Epithelial cell of esophagus (primary cell): ENCODE measurements at regions not wholly inside any gene's neighbourhood (a gene's known extent, or its start where the extent isn't known, plus 50 kb on each side); places are given as distances from the start of the nearest gene placed in this dataset.
"Not testable (repeated sequence)": the region's sequence is repeated elsewhere in the genome, so short reads cannot be mapped to it uniquely, and the experiment has no call there.

Experiments used
- DNase-seq: peaks from one replicate; pipeline ENCODE4 v3.0.0; 2010; ENCODE audit warnings: low read depth
- H3K4me3 ChIP-seq: 2 replicates; pipeline ENCODE4 v1.5.1; 2011; ENCODE audit warnings: mild to moderate bottlenecking, low read length, control low read depth
- TF ChIP-seq, protein P1 (sequence below): IDR thresholded peaks from 2 replicates; pipeline ENCODE4 v1.5.1; 2011; ENCODE audit warnings: low read depth, mild to moderate bottlenecking, low read length, control low read depth, inconsistent platforms; ENCODE audit not compliant: insufficient read depth; ENCODE audit errors: missing control alignments

- TF ChIP-seq, protein P1, sequence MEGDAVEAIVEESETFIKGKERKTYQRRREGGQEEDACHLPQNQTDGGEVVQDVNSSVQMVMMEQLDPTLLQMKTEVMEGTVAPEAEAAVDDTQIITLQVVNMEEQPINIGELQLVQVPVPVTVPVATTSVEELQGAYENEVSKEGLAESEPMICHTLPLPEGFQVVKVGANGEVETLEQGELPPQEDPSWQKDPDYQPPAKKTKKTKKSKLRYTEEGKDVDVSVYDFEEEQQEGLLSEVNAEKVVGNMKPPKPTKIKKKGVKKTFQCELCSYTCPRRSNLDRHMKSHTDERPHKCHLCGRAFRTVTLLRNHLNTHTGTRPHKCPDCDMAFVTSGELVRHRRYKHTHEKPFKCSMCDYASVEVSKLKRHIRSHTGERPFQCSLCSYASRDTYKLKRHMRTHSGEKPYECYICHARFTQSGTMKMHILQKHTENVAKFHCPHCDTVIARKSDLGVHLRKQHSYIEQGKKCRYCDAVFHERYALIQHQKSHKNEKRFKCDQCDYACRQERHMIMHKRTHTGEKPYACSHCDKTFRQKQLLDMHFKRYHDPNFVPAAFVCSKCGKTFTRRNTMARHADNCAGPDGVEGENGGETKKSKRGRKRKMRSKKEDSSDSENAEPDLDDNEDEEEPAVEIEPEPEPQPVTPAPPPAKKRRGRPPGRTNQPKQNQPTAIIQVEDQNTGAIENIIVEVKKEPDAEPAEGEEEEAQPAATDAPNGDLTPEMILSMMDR: no peak
- no peak for DNase-seq
- no peak overlapping the region for H3K4me3 ChIP-seq
Measured at GRCh38 chr4:64807821-64808220, 398.6 kb upstream of the TECRL start.

DNA sequence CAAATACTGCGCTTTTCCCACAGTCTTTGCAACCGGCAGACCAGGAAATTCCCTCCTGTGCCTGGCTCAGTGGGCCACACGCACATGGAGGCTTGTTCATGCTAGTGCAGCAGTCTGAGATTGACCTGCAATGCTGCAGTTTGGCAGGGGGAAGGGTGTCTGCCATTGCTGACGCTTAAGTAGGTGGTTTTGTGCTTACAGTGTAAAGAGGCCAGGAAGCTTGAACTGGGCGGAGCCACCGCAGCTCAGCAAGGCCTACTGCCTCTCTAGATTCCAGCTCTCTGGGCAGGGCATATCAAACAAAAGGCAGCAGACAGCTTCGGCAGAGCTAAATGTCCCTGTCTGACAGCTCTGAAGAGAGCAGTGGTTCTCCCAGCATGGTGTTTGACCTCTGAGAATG is 390.5 kb upstream of the TECRL start:
- no peak for DNase-seq
- no peak overlapping the region for H3K4me3 ChIP-seq
- TF ChIP-seq, protein P1: no peak

DNA sequence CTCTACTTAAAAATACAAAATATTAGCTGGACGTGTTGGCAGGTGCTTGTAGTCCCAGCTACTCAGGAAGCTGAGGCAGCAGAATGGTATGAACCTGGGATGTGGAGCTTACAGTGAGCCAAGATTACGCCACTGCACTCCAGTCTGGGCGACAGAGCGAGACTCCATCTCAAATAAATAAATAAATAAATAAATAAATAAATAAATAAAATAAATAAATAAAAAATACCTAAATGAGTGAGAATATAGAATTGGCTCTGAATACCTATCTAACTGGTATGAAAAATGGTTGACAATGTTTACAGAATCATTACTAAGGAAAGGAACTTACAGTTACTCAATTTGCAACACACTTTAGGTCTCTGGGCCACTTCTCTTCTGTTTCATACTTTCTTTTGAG is 389.6 kb upstream of the TECRL start:
- DNase-seq: not testable (repeated sequence)

GRCh38 chr4:64796581-64796980 is 387.3 kb upstream of the TECRL start:
- no peak overlapping the region for H3K4me3 ChIP-seq
- DNase-seq: no peak
- TF ChIP-seq, protein P1: no peak

More for the DNA sequence above, 389.6 kb upstream of the TECRL start:
- H3K4me3 ChIP-seq: not testable (repeated sequence)

DNA sequence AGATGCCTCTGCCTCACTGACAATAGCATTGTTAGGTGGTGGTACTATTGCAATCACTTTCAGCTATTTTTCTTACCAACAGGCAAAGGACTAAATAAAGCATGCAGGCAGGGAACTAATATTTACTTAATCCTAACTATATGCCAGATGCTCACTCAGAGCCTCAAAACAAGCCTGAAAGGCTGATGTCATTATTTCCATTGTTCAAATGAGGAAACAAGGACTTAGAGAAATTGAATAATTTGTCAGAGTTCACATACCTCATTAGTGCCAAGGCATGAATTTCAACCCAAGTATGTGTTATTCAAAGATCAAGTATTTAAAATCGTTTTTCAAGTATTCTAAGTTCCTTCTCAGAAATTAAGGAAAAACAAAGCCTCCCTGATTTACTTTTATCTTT is 374.9 kb upstream of the TECRL start:
- TF ChIP-seq, protein P1: no peak
- DNase-seq: peak; percentile 59

GRCh38 chr4:64781737-64782326 is 372.6 kb upstream of the TECRL start:
- TF ChIP-seq, protein P1: peak; percentile 67
- DNase-seq: peak; percentile 50
- H3K4me3 ChIP-seq: no peak overlapping the region

More for the DNA sequence above, 374.9 kb upstream of the TECRL start:
- no peak overlapping the region for H3K4me3 ChIP-seq

- H3K4me3 ChIP-seq: no peak overlapping the region
- peak; percentile 4 for DNase-seq
- TF ChIP-seq, protein P1: no peak
Measured at GRCh38 chr4:64780664-64781063, 371.4 kb upstream of the TECRL start.

DNA sequence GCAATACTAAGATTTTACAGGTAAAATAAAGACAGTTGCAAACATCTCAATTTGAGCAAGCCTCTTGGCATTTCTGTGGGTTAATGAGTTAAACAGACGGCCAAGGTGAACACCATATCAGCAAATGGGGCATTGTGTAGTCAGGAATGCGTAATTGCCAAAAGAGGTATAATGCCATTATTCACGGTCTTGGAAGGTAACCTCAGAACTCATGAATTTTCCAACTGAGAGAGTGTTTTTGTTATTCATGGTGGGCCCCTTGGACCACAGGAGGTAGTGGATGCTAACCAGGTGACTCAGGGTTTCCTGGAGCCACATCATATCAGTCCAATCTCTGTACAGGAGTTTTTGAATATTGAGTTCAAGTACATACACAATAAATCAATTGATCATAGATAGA is 368.0 kb upstream of the TECRL start:
- no peak overlapping the region for H3K4me3 ChIP-seq
- no peak for DNase-seq
- TF ChIP-seq, protein P1: no peak
